ENCODE measurements at regions not wholly inside any gene's neighbourhood (a gene's known extent, or its start where the extent isn't known, plus 50 kb on each side); places are given as distances from the start of the nearest gene placed in this dataset.

- TF ChIP-seq, protein P1, sequence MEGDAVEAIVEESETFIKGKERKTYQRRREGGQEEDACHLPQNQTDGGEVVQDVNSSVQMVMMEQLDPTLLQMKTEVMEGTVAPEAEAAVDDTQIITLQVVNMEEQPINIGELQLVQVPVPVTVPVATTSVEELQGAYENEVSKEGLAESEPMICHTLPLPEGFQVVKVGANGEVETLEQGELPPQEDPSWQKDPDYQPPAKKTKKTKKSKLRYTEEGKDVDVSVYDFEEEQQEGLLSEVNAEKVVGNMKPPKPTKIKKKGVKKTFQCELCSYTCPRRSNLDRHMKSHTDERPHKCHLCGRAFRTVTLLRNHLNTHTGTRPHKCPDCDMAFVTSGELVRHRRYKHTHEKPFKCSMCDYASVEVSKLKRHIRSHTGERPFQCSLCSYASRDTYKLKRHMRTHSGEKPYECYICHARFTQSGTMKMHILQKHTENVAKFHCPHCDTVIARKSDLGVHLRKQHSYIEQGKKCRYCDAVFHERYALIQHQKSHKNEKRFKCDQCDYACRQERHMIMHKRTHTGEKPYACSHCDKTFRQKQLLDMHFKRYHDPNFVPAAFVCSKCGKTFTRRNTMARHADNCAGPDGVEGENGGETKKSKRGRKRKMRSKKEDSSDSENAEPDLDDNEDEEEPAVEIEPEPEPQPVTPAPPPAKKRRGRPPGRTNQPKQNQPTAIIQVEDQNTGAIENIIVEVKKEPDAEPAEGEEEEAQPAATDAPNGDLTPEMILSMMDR (IDR thresholded peaks at IDR 0.05; ENCODE audit: low read depth, low read length) = no peak
- no peak for TF ChIP-seq POLR2A (IDR thresholded peaks at IDR 0.05; ENCODE audit: extremely low read depth, insufficient read length)
- TF ChIP-seq MAX (IDR thresholded peaks at IDR 0.05; ENCODE audit: low read depth, low read length) = no peak
Measured at GRCh38 chr1:18049228-18049627, 58.4 kb upstream of the IGSF21 start.
